ENCODE measurements at regions not wholly inside any gene's neighbourhood (a gene's known extent, or its start where the extent isn't known, plus 50 kb on each side); places are given as distances from the start of the nearest gene placed in this dataset.

DNA sequence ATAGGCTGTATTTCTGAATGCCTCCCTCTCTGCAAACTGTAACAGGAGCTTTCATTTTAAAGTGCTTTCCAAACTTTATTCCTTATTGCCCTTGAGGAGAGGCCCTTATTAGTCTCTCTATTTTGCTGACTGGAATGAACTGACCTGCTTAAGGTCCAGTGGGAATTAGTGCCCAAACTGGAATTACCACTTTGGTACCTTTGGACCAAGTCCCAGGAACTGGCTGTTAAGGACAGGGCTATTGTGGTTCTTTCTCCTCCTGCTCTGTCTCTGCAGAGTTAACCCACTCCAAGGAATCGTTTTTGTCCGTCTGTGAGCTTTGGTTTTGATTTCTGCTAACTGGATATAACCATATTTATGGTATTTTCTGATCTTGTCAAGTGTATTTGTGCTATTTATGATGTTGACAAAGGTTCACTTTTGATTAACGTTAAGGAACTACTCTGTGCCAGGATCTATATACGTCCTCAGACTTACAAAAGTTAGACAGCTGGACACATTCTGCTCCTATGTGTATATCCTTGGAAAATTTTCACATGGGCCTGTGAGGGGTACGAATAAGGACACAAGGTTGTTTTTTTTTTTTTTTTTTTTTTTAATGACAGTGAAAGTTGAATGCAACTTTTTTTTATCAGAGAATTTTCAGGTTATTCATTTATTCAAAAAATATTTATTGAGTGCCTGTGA lies 189.1 kb upstream of the ANKRD55 start:
- TF ChIP-seq, protein P1, sequence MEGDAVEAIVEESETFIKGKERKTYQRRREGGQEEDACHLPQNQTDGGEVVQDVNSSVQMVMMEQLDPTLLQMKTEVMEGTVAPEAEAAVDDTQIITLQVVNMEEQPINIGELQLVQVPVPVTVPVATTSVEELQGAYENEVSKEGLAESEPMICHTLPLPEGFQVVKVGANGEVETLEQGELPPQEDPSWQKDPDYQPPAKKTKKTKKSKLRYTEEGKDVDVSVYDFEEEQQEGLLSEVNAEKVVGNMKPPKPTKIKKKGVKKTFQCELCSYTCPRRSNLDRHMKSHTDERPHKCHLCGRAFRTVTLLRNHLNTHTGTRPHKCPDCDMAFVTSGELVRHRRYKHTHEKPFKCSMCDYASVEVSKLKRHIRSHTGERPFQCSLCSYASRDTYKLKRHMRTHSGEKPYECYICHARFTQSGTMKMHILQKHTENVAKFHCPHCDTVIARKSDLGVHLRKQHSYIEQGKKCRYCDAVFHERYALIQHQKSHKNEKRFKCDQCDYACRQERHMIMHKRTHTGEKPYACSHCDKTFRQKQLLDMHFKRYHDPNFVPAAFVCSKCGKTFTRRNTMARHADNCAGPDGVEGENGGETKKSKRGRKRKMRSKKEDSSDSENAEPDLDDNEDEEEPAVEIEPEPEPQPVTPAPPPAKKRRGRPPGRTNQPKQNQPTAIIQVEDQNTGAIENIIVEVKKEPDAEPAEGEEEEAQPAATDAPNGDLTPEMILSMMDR (IDR thresholded peaks at IDR 0.05; ENCODE audit: insufficient read depth, low read length): no peak
- TF ChIP-seq POLR2AphosphoS5 (IDR thresholded peaks at IDR 0.05; ENCODE audit: low read depth): no peak

All from HL-60 (cell line).